ENCODE measurements at regions not wholly inside any gene's neighbourhood (a gene's known extent, or its start where the extent isn't known, plus 50 kb on each side); places are given as distances from the start of the nearest gene placed in this dataset.

DNA sequence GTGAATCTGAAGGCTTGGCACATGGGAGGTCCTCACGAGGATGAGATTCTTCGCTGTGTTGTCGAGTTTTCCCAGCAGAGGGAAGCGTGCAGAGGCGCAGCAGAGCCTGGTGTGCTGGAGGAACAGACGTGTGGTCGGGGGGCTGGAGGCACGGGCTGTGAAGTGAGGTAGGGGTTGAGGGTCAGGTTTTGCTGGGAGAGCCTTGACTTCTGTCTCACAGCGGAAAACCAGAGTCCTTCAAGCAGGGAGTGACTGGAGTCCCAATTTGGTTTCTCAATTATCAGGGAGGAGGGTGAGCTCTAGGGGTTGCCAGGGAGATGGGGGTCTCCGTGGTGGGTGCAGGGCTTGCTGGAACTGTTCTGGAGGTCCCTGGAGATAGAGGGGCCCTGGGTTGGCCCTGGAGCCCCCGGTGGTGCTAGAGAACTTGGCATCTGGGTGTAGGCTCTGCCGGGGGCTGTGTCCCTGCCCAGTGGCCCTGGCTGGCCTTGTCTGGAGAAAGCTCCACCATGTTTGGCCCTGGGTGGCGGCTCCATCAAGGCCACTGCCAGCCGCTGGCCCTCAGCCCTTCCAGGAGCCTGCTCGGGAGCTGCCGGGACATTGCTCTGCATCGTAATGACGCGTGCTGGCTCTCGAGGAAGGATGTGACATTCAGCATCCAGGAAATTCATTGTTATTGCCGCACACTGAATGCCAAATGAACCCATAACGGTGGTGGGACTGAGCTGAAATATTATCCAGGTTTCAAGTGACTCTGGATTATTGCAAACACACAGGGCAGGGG is 215.7 kb downstream of the KIF26A start:
- peak in 1 of 2 donors; percentile 33 for DNase-seq (ENCODE audit: low spot score in 2 of 2)
- H3K36me3 ChIP-seq: no peaks in the 10 kb centered on the region
- H3K4me3 ChIP-seq: no peak overlapping the region
- TF ChIP-seq, protein P1, sequence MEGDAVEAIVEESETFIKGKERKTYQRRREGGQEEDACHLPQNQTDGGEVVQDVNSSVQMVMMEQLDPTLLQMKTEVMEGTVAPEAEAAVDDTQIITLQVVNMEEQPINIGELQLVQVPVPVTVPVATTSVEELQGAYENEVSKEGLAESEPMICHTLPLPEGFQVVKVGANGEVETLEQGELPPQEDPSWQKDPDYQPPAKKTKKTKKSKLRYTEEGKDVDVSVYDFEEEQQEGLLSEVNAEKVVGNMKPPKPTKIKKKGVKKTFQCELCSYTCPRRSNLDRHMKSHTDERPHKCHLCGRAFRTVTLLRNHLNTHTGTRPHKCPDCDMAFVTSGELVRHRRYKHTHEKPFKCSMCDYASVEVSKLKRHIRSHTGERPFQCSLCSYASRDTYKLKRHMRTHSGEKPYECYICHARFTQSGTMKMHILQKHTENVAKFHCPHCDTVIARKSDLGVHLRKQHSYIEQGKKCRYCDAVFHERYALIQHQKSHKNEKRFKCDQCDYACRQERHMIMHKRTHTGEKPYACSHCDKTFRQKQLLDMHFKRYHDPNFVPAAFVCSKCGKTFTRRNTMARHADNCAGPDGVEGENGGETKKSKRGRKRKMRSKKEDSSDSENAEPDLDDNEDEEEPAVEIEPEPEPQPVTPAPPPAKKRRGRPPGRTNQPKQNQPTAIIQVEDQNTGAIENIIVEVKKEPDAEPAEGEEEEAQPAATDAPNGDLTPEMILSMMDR (IDR thresholded peaks at IDR 0.05): no peak
- TF ChIP-seq POLR2A (IDR thresholded peaks at IDR 0.05) (no peak), POLR2AphosphoS5 (IDR thresholded peaks at IDR 0.05) (no peak)
- H3K4me1 ChIP-seq: no peaks in the 10 kb centered on the region
- H3K27me3 ChIP-seq: peaks cover 0 to 25% of the 10 kb centered on the region in 2 donors
- intact Hi-C loops (cut with DNase I; ENCODE audit: low total_unique reads): no loop called here
- peaks cover 5 to 9% of the 10 kb centered on the region in 2 donors for H3K9me3 ChIP-seq
- H3K27ac ChIP-seq: peak overlapping the region in 1 of 2 donors; percentile 72

DNA sequence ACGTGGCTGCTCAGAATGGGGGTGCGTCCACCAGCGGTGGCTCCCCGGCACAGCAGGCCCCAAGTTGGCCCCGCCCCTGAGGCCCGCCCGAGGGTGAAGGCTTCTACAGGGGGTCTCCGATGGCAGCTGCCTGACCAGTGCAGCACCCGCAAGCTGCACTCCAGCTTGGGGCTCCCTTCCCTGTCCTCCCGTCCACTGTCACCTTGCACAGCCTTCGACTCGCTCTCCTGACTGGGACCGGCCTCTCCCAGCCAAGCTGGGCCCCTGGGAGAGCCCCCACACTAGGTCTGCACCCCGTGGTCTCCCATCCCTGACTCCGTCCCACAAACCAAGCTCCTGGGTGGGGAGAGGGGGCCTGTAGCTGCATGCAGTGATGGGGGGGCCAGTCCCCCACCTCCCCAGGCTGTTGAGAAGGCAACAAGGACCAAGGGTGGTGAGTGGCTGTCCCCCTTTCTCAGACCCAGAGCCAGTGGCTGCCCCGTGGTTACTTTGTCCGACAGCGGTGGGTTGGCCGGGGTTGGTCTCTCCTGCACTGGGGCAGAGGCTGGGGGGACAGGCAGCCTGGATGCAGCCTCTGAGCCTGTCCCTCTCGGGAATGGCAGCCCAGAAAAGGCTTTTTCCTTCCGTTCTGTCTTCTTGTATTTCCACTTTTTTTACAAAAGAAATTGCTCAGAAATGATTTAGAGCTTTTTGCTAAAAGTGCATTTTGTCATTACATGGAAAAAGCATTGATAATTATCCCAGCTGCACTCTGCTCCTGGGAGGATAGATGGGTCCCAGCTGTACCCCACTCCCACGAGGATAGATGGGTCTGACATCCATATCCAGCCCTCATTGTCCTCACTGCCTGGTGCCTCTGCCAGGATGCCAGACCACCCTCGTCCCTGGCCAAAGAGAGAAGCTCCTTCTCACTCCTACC is 217.0 kb downstream of the KIF26A start:
- H3K27me3 ChIP-seq: peaks cover 0 to 29% of the 10 kb centered on the region in 2 donors
- TF ChIP-seq POLR2AphosphoS5 (IDR thresholded peaks at IDR 0.05): no peak
- TF ChIP-seq, protein P1 (IDR thresholded peaks at IDR 0.05): no peak
- no peak for TF ChIP-seq POLR2A (IDR thresholded peaks at IDR 0.05)
- DNase-seq (ENCODE audit: low spot score in 2 of 2): peak in 1 of 2 donors; percentile 47
- H3K27ac ChIP-seq: no peak overlapping the region
- no peaks in the 10 kb centered on the region for H3K36me3 ChIP-seq
- H3K4me1 ChIP-seq: no peaks in the 10 kb centered on the region
- no peak overlapping the region for H3K4me3 ChIP-seq
- intact Hi-C loops (cut with DNase I; ENCODE audit: low total_unique reads): no loop called here
- H3K9me3 ChIP-seq: peaks cover 5 to 9% of the 10 kb centered on the region in 2 donors

DNA sequence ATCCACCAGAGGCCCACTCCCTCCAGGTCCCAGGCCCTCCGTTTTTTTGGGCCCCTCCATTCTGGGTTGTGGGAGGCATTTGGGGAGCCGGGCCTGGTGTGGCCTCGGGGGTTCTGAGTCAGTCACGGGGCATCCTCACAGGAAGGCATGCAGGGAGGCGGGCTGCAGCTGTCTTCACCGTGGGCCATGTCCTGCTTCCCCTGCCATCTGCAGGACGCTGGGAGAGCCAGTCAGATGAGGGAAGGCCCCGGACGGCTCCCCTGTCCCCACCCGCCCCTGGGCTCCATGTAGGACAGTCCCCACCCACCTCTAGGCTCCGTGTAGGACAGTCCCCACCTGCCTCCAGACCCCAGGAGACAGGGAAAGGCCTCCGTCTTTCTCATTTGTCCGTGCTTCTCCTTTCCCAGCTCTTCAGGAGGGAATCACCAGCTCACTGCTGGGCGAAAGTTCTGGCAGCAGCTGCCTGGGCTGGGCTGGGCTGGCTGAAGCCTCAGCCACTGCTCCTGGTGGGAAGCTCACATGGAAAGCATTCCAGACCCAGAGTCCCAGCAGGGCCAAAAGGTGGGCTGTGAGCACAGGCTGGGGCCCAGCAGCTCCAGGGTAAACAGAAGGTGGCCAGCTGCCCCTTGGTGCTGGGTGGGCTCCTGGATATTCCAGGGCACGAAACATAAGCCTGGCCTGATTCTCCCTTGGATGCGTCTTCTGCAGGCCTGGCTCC is 217.8 kb downstream of the KIF26A start:
- intact Hi-C loops (cut with DNase I; ENCODE audit: low total_unique reads): no loop called here
- H3K4me3 ChIP-seq: no peak overlapping the region
- peaks cover 0 to 37% of the 10 kb centered on the region in 2 donors for H3K27me3 ChIP-seq
- H3K9me3 ChIP-seq: peaks cover 5 to 9% of the 10 kb centered on the region in 2 donors
- peak in 1 of 2 donors; percentile 43 for DNase-seq (ENCODE audit: low spot score in 2 of 2)
- TF ChIP-seq POLR2A (IDR thresholded peaks at IDR 0.05) (no peak), POLR2AphosphoS5 (IDR thresholded peaks at IDR 0.05) (no peak)
- TF ChIP-seq, protein P1 (IDR thresholded peaks at IDR 0.05): no peak
- no peaks in the 10 kb centered on the region for H3K36me3 ChIP-seq
- no peak overlapping the region for H3K27ac ChIP-seq
- no peaks in the 10 kb centered on the region for H3K4me1 ChIP-seq

DNA sequence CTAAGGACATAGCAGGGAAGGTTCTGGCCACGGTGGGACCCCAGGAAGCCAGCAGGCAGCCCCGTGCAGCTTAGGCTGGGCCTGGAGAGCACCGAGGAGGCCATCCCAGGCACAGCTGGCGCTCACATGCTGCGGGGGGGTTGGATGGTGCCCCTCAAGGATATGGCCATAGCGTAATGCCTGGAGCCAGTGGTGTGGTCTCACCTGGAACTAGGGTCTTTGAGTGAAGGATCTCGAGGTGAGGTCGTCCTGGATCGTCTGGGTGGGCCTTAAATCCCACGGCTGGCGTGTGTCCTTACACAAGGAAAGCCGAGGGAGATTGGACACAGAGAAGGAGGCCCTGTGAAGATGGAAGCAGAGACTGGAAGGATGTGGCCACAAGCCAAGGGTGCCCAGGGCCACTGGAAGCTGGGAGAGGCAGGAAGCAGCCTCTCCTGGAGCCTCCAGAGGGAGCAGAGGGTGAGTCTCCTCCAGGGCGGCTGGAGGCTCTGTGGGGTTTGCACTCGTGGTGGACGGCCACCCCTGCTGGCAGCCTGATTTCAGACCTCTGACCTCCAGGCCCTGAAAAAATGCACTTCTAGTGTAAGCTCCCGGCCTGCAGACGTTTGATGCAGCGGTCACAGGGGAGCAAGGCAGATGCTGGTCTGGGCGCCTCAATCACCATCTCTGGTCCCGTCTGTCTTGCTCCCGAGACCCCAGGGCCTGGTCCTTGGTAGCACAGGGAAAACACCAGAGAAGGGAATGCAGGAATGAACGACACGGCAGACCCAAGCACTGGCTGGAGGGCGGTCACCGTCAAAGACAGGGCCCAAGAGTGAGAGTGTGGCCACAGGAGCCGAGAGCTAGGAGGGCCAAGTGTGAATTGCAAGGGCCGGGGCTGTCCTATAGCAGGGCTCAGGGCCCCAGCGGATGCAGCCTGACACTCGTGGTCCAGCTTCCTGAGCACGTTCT is 218.6 kb downstream of the KIF26A start:
- peaks cover 5 to 9% of the 10 kb centered on the region in 2 donors for H3K9me3 ChIP-seq
- intact Hi-C loops (cut with DNase I; ENCODE audit: low total_unique reads): no loop called here
- H3K27me3 ChIP-seq: peaks cover 0 to 45% of the 10 kb centered on the region in 2 donors
- H3K27ac ChIP-seq: no peak overlapping the region
- DNase-seq (ENCODE audit: low spot score in 2 of 2): peak in 1 of 2 donors; percentile 38
- H3K36me3 ChIP-seq: no peaks in the 10 kb centered on the region
- TF ChIP-seq POLR2A (IDR thresholded peaks at IDR 0.05) (no peak), POLR2AphosphoS5 (IDR thresholded peaks at IDR 0.05) (no peak)
- TF ChIP-seq, protein P1 (IDR thresholded peaks at IDR 0.05): no peak
- H3K4me1 ChIP-seq: no peaks in the 10 kb centered on the region
- no peak overlapping the region for H3K4me3 ChIP-seq

Measured in breast epithelium (tissue), 4 donors.